ENCODE measurements at regions not wholly inside any gene's neighbourhood (a gene's known extent, or its start where the extent isn't known, plus 50 kb on each side); places are given as distances from the start of the nearest gene placed in this dataset.

GRCh38 chr2:79388024-79388423 is 124.8 kb upstream of the CTNNA2 start:
- Histone ChIP-seq H3K9me3 (ENCODE audit: low read length) (no peaks in the 10 kb centered on the region), H3K27me3 (ENCODE audit: control insufficient read depth in 1 of 2, insufficient read depth in 2 of 2, low read length in 2 of 2) (no peaks in the 10 kb centered on the region), H3K4me1 (ENCODE audit: insufficient read depth, low read length) (peaks cover 4% of the 10 kb centered on the region), H3K27ac (ENCODE audit: extremely low read length, insufficient read depth, low read length) (no peak overlapping the region), H3K79me2 (ENCODE audit: insufficient read depth, low read length) (no peaks in the 10 kb centered on the region), H3K4me3 (replicated peaks in 1 of 3; ENCODE audit: insufficient read depth in 1 of 3, low read depth in 2 of 3, low read length in 3 of 3) (no peak overlapping the region), H3K9ac (ENCODE audit: insufficient read depth, low read depth, low read length) (no peak overlapping the region), H4K20me1 (ENCODE audit: insufficient read depth, low read length) (no peaks in the 10 kb centered on the region), H3K36me3 (replicated peaks in 1 of 2; ENCODE audit: control insufficient read depth in 1 of 2, insufficient read depth in 2 of 2, low read length in 2 of 2) (no peaks in the 10 kb centered on the region), H3K4me2 (ENCODE audit: low read depth, low read length) (no peak overlapping the region), H2AFZ (ENCODE audit: low read length) (no peak overlapping the region)
- intact Hi-C loops (cut with micrococcal nuclease; ENCODE audit: unreplicated experiment), result no loop called here
- 8% methylated on average over 4 of the region's 4 CpGs for WGBS (ENCODE audit: low lambda C conversion rate)
- TF ChIP-seq ZNF841 (CRISPR knock-in tag; IDR thresholded peaks at IDR 0.05; ENCODE audit: borderline replicate concordance) (no peak), IRF1 (CRISPR knock-in tag; IDR thresholded peaks at IDR 0.05; ENCODE audit: low read depth) (no peak), ZNF12 (CRISPR knock-in tag; IDR thresholded peaks at IDR 0.05) (no peak), ZSCAN25 (CRISPR knock-in tag; IDR thresholded peaks at IDR 0.05) (no peak), ZMYM2 (CRISPR knock-in tag; IDR thresholded peaks at IDR 0.05) (no peak), HNF4A (CRISPR knock-in tag; IDR thresholded peaks at IDR 0.05) (no peak), ZNF260 (CRISPR knock-in tag; IDR thresholded peaks at IDR 0.05; ENCODE audit: borderline replicate concordance, low read depth) (no peak), PRMT3 (CRISPR knock-in tag; IDR thresholded peaks at IDR 0.05; ENCODE audit: borderline replicate concordance, low read depth) (no peak), HNF4G (IDR thresholded peaks at IDR 0.05; ENCODE audit: borderline replicate concordance, low read depth, low read length) (no peak), HNF4G (CRISPR knock-in tag; IDR thresholded peaks at IDR 0.05; ENCODE audit: borderline replicate concordance, low read depth) (no peak), SNAPC5 (CRISPR knock-in tag; IDR thresholded peaks at IDR 0.05; ENCODE audit: borderline replicate concordance) (no peak), U2AF1 (optimal IDR thresholded peaks at IDR 0.05; ENCODE audit: low read depth, low read length) (no peak), ZNF598 (CRISPR knock-in tag; IDR thresholded peaks at IDR 0.05; ENCODE audit: borderline replicate concordance) (no peak), ZNF75D (CRISPR knock-in tag; IDR thresholded peaks at IDR 0.05; ENCODE audit: borderline replicate concordance) (no peak), ZNF749 (CRISPR knock-in tag; IDR thresholded peaks at IDR 0.05; ENCODE audit: borderline replicate concordance) (no peak), GFI1 (CRISPR knock-in tag; IDR thresholded peaks at IDR 0.05; ENCODE audit: borderline replicate concordance) (no peak), TBL1XR1 (IDR thresholded peaks at IDR 0.05; ENCODE audit: borderline replicate concordance, low read length, partially characterized antibody) (no peak), BRCA1 (CRISPR knock-in tag; IDR thresholded peaks at IDR 0.05) (no peak), NR2F1 (CRISPR knock-in tag; IDR thresholded peaks at IDR 0.05) (no peak)
- POLR2A ChIA-PET, result no interaction called here
- in situ Hi-C loops (cut with HindIII; ENCODE audit: extremely low pct_ligation_motif_present, low pct_unique_long_range_greater_than_20kb), result no loop called here
- DNase-seq (ENCODE audit: low spot score) (no peak), FAIRE-seq (no peak), ATAC-seq (no peak)
- CTCF ChIA-PET (ENCODE audit: low intra/inter-chr PET ratio, low total read pairs), result no interaction called here
- no TSS peak for BruUV-seq (replicated peaks)
